ENCODE measurements at regions not wholly inside any gene's neighbourhood (a gene's known extent, or its start where the extent isn't known, plus 50 kb on each side); places are given as distances from the start of the nearest gene placed in this dataset.

DNA sequence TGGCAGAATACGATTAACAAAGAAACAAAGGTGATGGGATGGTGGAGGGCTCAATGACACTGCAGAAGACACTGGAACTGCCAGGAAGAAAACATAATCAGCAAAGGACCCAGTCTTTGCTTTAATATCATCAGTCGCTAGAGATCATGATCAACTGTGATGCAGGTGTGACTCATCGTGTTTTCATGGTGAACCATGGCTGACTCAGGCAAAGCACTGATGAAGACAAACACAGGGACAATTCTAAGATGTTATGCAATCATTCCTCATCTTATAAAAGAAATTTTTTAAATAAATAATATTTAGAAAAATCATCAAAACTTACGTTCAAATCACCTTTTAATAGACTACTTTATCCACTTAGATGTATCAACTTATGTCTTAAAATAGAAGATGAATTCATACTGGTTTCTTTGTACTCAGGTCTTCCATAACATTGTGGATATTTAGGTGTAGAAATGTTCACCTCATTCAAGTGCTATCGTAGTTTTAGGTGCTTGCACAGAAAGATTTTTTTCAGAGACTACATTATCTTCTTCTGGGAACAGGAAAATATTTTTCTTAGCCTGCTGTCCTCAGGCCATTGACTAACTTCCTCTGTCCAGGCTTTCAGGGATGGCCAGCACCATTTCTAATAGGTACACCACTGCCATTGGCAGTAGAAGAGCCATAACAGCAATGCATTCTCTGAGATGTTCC is 673.4 kb upstream of the MEF2C start:
- TF ChIP-seq YY1 (IDR thresholded peaks at IDR 0.05; ENCODE audit: insufficient read depth, insufficient read length) (no peak), ZNF274 (IDR thresholded peaks at IDR 0.05; ENCODE audit: low read depth, low read length) (no peak), SUZ12 (IDR thresholded peaks at IDR 0.05; ENCODE audit: extremely low read depth, insufficient read depth, insufficient read length) (no peak)

Data from NT2/D1 (cell line).